HG02970 (cell line): ENCODE measurements at regions not wholly inside any gene's neighbourhood (a gene's known extent, or its start where the extent isn't known, plus 50 kb on each side); places are given as distances from the start of the nearest gene placed in this dataset.

Experiments
- ATAC-seq: cut with Tn5 transposase; IDR thresholded peaks from one replicate; pipeline ENCODE4 v1.9.1; 2021; ENCODE audit warnings: mild to moderate bottlenecking, moderate library complexity, moderate number of reproducible peaks; ENCODE audit not compliant: unreplicated experiment, low FRiP score

DNA sequence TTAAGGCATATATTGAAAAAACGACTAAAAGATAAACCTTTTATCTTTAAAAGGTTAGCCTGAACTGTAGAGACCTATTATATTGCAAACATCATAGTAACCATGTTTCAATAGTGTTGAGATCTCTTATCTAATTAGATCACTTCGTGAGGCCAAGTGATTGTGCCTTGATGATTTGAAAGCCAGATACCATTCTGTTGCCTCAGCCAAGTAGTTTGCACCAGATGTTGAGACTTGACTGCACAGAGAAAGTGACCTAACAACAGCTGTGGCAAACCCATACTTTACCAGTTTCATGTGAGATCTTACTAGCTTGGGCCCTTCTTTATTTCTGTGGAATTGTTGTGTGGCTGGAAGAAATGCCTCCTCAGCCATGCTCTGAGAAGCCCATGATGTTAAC is 717.3 kb downstream of the KCNJ2 start:
- no peak for ATAC-seq

DNA sequence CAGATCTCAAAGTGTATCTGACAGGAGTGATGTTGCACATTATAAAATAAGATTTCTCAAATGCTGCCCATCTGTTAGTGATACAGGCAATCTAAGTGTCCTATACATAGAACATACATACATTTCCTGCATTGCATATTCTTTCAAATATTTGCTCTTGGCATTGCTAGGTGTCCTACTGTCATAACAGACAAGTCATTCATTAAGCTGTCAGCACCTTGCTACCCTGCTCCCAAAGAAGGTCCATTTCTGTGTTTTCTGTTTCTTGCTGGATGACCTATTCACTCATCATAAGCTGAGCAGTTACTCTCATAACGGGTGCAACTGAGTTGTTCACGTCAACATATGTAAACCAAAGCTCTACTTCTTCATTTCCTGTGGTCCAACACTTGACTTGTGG is 719.0 kb downstream of the KCNJ2 start:
- no peak for ATAC-seq

DNA sequence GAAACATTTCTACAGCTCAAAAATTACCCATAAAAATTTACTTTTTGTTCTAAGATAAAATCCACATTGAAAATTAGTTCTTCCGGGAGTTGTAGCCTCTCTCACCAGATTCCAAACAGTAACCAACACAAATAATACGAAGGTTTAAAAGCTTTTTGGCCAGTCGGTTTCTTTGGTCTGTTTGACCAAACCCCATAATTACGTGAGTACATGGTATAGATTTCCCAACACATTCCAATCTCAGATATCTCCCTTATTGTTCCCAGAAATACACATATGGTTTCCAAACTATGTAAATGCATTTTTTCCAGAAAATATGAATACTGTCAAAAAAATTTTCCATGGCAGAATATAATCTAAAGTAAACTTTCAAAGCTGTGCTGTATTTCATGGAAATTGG is 722.0 kb downstream of the KCNJ2 start:
- no peak for ATAC-seq

DNA sequence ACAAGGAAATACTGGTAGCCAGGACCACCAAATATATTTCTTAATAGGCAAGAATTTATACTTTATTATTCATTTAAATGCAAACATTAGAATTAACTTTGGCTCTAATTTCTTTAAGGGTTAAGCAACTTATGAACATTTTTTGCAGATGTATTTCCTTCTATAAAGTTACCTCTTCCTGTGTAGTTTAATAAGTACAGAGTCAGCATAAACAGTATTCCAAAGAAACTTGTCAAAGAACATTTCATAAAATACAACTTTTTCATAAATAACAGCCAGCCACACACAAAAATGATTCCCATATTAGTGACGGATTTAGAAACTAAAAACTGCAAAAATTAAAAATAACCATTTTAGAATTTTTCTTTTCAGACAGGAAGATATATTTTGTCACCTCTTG is 723.2 kb downstream of the KCNJ2 start:
- no peak for ATAC-seq

DNA sequence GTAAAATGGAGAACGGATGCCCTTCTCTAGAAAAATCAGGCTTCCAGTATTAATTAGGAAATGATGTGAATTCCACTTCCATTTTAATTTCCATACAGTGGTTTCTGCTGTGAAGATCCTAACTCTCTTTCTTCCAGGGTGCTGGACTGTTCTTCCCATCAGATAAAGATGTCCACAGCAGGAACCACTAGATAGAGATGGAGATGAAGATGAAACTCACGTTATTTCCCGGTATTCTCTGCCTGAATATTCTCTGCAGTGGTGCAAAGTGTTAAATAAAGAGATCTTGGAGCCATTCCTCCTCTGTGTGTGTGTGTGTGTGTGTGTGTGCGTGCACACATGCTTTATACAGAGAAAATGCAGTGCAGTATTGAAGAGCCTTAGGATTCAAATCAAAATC is 727.5 kb downstream of the KCNJ2 start:
- ATAC-seq: no peak

DNA sequence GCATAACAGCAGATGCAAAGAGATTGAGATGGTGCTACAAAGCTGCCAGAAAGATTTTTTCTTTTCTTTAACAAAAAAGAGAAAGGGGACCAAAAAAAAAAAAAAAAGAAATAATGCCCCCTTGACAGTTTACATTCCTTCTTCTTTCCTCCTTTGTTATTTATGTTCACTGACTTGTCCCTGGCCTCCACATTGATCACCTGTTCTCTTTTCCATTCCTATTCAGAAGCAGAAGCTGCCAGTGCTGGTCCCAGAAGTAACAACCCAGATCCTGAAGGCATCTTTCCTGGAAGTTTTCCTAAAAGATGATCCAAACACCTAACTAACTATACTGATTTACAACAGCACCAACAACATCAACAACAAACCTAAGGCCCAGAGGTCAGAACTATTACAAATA is 728.1 kb downstream of the KCNJ2 start:
- ATAC-seq: no peak

DNA sequence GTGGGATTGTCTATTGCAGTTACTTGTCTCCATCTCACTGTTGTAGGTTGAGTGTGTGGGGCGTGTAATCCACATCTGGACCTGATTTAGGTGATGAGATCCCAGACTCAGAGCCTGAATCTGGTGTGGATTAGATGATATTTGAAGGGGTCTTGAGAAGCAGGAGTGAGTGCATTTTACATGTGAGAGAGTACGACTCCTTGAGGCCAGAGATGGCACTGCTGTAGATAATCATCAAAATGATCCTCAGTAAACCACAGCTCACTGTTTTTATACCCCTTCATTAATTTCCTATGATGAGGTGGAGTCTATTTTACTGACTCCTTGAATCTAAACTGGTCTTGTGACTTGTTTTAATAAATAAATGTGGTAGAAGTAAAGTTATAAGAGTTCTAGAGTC is 732.5 kb downstream of the KCNJ2 start:
- no peak for ATAC-seq

DNA sequence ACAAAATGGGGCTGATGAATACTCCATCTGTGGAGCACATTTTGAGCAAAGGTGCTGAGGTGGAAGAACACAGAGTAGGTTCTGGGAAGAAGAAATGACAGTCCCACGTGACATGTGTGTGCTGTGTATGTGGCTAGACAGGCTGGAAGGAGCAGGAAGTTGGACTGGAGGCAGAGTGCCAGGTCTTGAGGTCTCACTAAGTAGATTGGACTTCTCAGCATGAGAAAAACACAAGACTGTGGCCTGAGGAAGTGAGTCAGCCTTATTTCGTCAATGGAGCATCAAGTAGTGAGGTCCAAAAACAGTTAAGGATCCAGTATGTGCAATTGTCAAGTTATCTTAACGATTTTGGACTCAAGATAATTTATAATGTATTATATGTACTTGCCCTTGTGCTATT is 736.5 kb downstream of the KCNJ2 start:
- no peak for ATAC-seq

DNA sequence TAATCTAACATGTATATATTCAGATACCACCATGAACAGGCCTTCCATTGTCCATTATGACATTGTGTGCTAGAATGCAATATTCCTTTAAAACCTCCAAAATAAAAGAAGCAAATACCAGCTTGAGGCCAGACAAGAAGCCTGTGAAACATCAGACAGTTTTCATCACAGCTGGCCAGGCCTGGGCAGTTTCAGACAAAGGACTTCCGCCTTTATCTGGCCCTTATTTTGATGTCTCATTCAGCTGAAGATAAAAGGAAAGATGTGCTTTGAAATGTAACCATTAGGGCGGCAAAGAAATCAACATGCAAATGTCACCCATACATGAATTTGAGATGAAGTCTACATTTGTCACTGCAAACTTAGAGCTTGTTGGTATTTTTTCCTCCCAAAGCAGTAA is 737.5 kb downstream of the KCNJ2 start:
- no peak for ATAC-seq

DNA sequence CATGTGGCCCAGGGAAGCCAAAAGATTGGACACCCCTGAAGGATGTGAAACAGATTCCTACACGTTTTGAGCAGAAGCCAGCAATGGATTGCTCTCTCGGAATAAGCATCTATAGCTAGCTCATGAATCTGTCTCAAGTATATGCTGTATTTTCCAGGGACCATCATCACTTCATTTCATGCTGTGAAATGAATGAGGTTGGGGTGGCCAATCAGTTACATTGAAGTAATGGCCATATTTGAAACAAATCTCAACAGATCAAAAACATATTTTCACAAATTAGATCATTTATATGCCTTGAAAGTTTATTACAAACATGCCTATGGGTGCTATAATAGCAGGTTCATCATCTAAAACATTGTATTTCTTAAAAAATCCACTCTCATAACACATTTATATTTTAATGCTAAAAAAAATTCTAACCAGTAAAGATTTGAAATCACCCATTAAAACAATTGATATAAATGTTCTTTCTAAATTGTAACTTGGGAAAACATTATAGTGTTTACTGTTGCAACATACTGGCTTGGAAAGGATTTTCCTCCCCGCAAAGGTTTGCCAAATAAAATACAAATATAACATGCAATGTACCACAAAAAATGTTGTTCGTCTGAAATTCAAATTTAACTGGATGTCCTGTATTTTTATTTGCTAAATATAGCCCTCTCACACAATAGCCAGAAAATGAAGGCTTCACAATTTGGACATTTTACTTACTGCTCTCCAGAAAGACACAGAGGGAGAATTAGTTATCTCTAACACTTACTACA is 743.6 kb downstream of the KCNJ2 start:
- no peak for ATAC-seq

DNA sequence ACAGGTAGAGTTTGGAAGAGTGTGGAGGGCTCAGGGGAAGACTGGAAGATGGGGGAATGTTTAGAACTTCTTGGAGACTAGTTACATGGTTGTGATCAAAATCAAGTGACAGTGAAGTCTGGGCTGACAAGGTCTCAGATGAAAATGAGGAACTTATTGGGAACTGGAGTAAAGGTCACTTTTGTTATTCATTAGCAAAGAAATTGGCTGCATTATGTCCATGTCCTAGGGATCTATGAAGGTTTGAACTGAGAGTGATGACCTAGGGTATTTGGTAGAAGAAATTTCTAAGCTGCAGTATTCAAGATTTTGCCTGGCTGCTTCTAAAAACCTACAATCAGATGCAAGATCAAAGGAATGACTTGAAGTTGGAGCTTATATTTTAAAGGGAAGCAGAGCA is 747.1 kb downstream of the KCNJ2 start:
- no peak for ATAC-seq

DNA sequence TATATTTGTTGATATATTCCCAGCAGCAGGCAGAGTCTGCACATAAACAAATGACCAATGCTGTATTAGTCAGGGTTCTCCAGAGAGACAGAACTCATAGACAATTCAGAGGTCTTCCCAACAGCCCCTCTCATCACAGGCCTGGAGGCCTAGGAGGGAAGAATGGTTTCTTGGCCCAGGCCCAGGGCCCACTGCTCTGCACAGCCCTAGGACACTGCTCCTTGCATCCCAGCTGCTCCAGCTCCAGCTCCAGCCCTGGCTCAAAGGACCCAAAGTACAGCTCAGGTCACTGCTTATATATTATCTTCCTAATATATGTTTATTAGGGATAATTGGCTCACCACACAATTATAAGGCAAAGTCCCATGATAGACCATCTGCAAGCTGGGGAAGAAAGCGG is 749.9 kb downstream of the KCNJ2 start:
- ATAC-seq: no peak

DNA sequence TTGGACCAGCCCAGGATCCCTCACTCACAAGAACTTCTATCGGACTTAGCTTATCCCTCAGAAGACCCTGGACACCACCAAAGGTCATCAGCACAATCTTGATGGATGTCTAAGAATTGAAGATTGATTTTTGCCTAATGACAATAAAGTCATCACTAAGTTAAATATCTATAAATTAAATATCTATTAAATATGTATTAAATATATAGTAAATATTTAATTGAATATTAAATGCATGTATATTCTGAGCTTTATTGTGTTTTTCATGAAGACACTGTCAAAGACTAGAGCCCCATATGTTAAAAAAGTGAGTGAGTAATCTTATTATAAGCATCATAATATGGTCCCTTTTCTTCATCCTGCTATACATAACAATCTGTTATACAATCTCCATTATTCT is 751.1 kb downstream of the KCNJ2 start:
- ATAC-seq: no peak

DNA sequence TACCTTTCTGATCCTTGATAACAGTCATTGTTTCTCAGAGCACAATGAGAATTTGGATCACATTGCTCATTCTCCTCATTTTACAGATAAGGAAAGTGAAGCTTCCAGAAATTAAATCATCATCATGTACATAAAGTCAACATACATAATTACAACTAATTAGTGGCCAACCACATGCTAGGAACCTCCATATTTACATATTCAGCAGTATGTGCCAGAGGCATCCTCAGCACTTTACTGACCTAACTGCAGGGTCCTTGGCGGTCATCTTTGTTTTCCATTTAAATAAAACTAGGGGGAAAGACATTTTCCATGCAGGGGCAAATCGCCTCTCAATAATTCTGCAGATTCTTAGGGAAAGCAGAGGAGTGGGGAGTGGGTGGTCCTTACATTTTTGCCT is 752.9 kb downstream of the KCNJ2 start:
- ATAC-seq: no peak

DNA sequence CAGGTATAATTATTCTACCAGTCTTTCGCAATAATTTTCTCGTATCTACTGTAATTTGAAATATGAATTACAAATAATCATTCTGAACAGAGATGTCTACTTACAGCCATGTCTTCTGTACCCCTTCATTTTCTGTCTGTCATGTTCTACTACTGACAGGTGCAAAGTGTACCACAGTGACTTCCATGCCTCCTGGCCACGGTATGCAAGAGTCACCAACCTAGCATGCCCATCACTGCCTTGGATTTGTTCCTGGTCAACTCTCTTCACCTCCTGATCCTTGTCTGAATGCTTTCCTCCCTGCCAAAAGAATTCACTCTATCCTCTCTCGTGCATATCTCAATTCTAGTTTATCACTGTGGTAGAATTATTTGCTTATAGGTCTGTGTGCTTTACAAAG is 755.4 kb downstream of the KCNJ2 start:
- ATAC-seq: no peak

DNA sequence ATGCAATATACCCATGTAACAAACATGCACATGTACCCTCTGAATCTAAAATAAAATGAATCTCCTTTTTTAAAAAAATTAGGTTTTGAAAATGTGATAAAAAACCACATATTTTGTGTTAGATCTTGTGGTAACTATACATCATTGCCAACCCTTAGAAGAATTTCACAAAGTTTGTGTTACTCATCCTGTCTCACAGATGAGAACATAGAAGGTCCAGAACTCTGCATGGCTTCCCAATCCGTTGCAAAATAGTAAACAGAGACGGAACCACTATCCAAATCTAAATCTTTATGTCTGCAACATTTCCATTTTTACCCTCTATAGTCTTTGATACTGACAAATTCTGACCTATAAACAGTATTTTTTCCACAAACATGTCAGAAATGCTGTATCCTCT is 759.9 kb downstream of the KCNJ2 start:
- ATAC-seq: no peak

DNA sequence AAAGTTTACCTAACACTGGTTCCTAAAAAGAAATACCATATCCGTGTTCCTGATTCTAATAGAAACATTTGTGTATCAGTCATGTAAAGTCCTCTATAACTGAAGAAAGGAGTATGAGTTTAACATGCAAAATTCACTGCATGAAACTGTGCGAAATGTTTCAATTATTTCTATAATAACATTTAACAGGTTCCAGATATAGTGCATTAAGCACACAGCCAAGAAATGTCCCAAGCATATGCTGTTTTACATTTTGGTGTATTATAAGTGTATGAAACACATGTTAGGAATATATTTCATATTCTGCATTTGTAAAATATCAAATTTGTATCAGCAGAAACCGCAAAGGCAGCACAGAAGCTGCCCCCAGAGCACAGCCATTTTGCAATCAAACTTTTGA is 764.9 kb downstream of the KCNJ2 start:
- no peak for ATAC-seq

DNA sequence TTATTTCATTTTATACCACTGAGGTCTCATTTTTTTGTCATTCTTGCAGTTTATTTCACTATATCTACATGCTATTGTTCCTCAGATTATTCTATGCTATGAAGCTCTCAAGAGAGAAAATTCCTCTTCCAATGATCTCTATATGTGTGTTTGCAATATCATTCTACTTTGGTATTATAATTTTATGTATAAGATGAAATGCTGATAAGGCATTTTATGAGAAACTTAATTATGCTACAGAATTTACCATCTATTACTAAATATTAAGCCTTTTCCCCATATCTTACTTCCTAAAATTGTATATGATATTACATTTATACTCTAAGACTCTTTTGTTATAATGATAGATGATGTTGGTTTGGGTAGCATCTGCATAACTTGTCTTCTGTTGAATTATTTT is 765.5 kb downstream of the KCNJ2 start:
- ATAC-seq: no peak

DNA sequence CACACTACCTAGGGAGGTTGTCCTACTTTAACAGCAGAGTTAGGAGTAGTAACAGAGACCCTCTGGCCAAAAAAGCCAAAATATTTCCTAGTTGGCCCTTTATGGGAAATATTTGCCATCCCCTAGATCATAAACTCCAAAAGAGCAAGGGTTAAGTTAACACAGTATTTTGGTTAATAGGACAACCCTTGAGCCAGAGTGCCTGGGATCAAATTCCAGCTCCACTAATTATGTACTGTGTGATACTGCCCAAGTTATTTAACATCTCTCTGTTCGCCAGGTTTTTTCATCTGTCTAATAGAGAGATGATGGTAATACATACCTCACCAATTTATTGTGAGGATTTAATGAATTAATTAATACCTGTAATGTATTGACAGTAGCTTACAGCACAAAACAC is 767.4 kb downstream of the KCNJ2 start:
- no peak for ATAC-seq

DNA sequence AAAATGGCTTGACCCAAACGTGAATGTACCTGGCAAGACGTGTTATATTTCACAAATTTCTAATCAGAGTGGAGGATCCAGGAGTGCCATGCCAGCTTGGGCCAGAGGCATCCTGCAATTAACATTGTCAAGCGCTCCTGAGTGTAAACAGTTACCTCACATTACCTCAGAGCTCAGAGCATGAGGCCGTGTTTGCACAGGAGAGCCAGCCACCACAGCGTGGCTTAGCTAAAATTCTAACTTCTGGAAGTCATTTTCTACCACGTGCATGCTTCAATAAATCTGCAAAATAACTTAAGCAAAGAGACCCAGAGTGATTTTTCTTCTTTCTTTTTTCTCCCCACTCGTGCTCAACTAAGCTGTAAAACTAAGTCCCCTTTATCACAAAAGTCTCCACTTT is 769.0 kb downstream of the KCNJ2 start:
- ATAC-seq: no peak

DNA sequence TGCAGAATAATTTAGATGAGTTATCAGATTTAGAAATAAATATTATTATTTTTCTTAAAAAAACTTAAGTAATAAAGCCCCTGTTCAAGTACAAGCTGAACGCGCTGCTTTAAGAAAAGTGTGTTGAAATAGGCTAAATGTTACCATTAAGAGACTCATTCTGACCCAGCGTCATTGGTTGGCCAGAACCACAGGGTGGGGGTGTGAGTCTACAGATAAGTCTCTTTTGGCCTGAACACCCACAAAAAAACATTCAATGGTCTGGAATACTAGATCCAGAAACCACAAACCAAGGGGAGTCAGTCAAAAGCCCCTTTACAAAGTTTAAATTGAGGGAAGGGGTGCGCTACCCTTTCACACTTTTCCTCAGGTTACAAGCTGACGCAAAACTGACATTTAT is 776.1 kb downstream of the KCNJ2 start:
- ATAC-seq: no peak

DNA sequence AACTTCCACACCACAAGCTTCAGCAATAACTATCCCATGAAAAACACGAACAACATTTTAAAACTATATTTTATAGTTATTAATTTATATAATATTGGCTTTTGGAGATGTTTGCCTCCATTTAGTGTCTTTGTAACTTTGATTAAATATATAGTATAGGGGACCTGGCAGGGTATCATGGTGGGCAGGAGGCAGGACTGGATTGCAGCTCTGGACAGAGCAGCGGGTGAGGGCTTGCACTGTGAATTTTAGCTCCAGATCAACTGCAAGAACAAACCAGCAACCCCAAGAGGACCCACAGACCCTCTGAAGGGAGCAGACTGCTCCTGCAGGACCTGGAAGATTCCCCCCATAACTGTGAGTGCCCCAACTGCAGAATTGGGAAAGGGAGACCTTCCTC is 777.9 kb downstream of the KCNJ2 start:
- ATAC-seq: no peak
